ENCODE measurements at regions not wholly inside any gene's neighbourhood (a gene's known extent, or its start where the extent isn't known, plus 50 kb on each side); places are given as distances from the start of the nearest gene placed in this dataset.

DNA sequence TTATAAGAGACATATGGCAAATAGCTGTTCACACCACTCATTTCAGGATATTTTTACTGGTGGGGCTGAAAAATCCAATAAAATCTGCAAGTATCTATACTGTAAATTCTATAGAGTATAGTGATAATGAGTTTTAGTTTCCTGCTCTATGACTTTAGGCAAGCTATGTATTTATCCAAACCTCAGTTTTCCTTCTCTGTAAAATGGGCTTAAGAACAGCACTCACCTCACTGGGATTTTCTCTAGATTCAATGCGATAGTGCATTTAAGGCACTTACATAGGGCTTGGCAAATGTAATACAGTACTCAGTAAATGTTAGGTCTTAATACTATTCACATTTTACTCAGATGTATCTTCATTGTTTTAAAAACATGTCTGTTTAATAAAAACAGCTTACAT is 168.7 kb downstream of the ATG4C start:
- no peak for ATAC-seq
- H3K27me3 Mint-ChIP-seq (ENCODE audit: low read depth in 2 of 2), result peaks cover 7 to 39% of the 10 kb centered on the region in 2 donors
- H3K4me1 ChIP-seq (ENCODE audit: control insufficient read depth, insufficient read depth, low read length), result no peaks in the 10 kb centered on the region
- intact Hi-C loops (cut with micrococcal nuclease), result no loop called here
- no peaks in the 10 kb centered on the region for H3K36me3 Mint-ChIP-seq
- no peak overlapping the region for H3K27ac Mint-ChIP-seq
- H3K36me3 ChIP-seq (ENCODE audit: control insufficient read depth, insufficient read depth, low read length), result no peaks in the 10 kb centered on the region
- no peaks in the 10 kb centered on the region for H3K9me3 ChIP-seq (ENCODE audit: control insufficient read depth, insufficient read depth, low read length)
- no peak overlapping the region for H3K4me3 ChIP-seq (ENCODE audit: low read length)
- H3K4me3 Mint-ChIP-seq, result no peak overlapping the region
- DNase-seq, result no peak
- no CpG with 5 or more reads among the region's 1 CpG for WGBS (ENCODE audit: insufficient coverage)
- no peaks in the 10 kb centered on the region for H3K4me1 Mint-ChIP-seq
- no peaks in the 10 kb centered on the region for H3K9me3 Mint-ChIP-seq
- H3K27ac ChIP-seq (ENCODE audit: low read length), result no peak overlapping the region
- TF ChIP-seq, protein P1, sequence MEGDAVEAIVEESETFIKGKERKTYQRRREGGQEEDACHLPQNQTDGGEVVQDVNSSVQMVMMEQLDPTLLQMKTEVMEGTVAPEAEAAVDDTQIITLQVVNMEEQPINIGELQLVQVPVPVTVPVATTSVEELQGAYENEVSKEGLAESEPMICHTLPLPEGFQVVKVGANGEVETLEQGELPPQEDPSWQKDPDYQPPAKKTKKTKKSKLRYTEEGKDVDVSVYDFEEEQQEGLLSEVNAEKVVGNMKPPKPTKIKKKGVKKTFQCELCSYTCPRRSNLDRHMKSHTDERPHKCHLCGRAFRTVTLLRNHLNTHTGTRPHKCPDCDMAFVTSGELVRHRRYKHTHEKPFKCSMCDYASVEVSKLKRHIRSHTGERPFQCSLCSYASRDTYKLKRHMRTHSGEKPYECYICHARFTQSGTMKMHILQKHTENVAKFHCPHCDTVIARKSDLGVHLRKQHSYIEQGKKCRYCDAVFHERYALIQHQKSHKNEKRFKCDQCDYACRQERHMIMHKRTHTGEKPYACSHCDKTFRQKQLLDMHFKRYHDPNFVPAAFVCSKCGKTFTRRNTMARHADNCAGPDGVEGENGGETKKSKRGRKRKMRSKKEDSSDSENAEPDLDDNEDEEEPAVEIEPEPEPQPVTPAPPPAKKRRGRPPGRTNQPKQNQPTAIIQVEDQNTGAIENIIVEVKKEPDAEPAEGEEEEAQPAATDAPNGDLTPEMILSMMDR (IDR thresholded peaks at IDR 0.05), result no peak
- no peaks in the 10 kb centered on the region for H3K27me3 ChIP-seq (ENCODE audit: control insufficient read depth, insufficient read depth, low read length)

DNA sequence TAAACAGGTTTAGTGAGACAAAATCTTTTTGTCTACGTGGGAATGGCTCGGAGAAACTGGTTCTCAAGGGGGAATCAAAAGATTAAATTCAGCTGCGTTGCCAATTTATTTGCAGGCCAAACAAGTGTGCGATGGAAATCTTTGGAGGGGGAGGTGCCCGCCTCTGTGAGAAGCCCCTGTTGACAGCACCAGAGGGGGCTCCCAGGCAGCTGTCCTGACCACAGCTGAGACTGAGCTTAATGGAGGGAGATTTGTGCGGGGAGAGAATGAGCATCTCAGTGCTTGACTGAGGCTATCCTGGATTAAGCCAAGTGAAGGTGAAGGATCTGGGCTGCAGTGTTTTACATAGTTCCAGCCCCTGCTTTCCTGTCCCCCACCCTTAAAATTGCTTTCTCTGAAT is 169.7 kb downstream of the ATG4C start:
- no peak overlapping the region for H3K27ac ChIP-seq (ENCODE audit: low read length)
- no peaks in the 10 kb centered on the region for H3K9me3 Mint-ChIP-seq
- no peaks in the 10 kb centered on the region for H3K9me3 ChIP-seq (ENCODE audit: control insufficient read depth, insufficient read depth, low read length)
- H3K4me3 Mint-ChIP-seq, result no peak overlapping the region
- no peaks in the 10 kb centered on the region for H3K27me3 ChIP-seq (ENCODE audit: control insufficient read depth, insufficient read depth, low read length)
- TF ChIP-seq, protein P1 (IDR thresholded peaks at IDR 0.05), result no peak
- DNase-seq (no peak), ATAC-seq (no peak)
- no peak overlapping the region for H3K4me3 ChIP-seq (ENCODE audit: low read length)
- no peaks in the 10 kb centered on the region for H3K4me1 Mint-ChIP-seq
- no peaks in the 10 kb centered on the region for H3K36me3 ChIP-seq (ENCODE audit: control insufficient read depth, insufficient read depth, low read length)
- intact Hi-C loops (cut with micrococcal nuclease), result no loop called here
- no peak overlapping the region for H3K27ac Mint-ChIP-seq
- no peaks in the 10 kb centered on the region for H3K4me1 ChIP-seq (ENCODE audit: control insufficient read depth, insufficient read depth, low read length)
- H3K27me3 Mint-ChIP-seq (ENCODE audit: low read depth in 2 of 2), result peaks cover 10 to 39% of the 10 kb centered on the region in 2 donors
- H3K36me3 Mint-ChIP-seq, result no peaks in the 10 kb centered on the region
- 75% methylated on average over 6 of the region's 6 CpGs for WGBS (ENCODE audit: insufficient coverage)

DNA sequence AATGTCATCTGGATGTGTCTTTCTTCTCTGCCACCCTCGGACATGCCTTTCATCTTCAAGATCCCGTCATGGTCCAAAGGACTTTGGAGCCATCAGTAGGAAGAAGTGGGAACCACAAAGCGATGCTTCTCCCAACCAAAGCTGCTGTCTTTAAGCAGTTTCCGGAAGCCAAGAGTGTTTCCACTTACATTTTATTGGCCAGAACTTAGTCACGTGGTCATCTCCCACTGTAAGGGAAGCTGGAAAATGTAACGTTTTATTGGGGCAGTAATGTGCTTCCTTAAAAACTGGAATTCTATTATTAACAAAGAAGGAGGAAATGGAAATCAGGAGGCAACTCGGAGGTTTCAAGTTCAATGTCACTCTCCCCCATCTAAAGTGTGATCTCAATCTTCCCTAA is 170.8 kb downstream of the ATG4C start:
- Histone ChIP-seq H3K4me1 (ENCODE audit: control insufficient read depth, insufficient read depth, low read length) (no peaks in the 10 kb centered on the region), H3K9me3 (ENCODE audit: control insufficient read depth, insufficient read depth, low read length) (no peaks in the 10 kb centered on the region), H3K4me3 (ENCODE audit: low read length) (no peak overlapping the region), H3K27me3 (ENCODE audit: control insufficient read depth, insufficient read depth, low read length) (no peaks in the 10 kb centered on the region), H3K36me3 (ENCODE audit: control insufficient read depth, insufficient read depth, low read length) (no peaks in the 10 kb centered on the region), H3K27ac (ENCODE audit: low read length) (no peak overlapping the region)
- WGBS (ENCODE audit: insufficient coverage), result 71% methylated on average over 6 of the region's 7 CpGs
- Mint-ChIP-seq H3K36me3 (no peaks in the 10 kb centered on the region), H3K27me3 (ENCODE audit: low read depth in 2 of 2) (peaks cover 14 to 41% of the 10 kb centered on the region in 2 donors), H3K4me3 (no peak overlapping the region), H3K27ac (no peak overlapping the region), H3K4me1 (no peaks in the 10 kb centered on the region), H3K9me3 (no peaks in the 10 kb centered on the region)
- no peak for ATAC-seq
- TF ChIP-seq, protein P1 (IDR thresholded peaks at IDR 0.05), result no peak
- intact Hi-C loops (cut with micrococcal nuclease), result no loop called here
- no peak for DNase-seq

DNA sequence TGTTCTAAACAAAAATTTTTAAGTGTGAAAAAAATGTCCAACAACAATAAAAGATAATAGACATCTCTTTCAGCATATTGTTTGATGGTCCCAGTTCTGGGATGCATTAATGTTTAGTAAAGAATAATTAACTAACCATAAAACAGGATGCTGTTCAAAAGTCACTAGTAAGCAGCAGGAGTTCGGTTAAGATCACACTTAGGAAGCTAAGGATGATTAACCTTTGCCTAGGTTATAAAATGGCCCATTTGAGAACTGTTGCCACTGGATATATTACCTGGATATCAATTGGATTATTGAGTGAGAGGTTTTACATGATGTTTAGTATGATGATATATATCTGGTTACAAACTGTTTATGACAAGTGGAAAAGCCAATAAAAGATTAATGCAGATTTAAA is 171.7 kb downstream of the ATG4C start:
- Histone ChIP-seq H3K9me3 (ENCODE audit: control insufficient read depth, insufficient read depth, low read length) (no peaks in the 10 kb centered on the region), H3K4me3 (ENCODE audit: low read length) (no peak overlapping the region), H3K27ac (ENCODE audit: low read length) (no peak overlapping the region), H3K36me3 (ENCODE audit: control insufficient read depth, insufficient read depth, low read length) (no peaks in the 10 kb centered on the region), H3K27me3 (ENCODE audit: control insufficient read depth, insufficient read depth, low read length) (no peaks in the 10 kb centered on the region), H3K4me1 (ENCODE audit: control insufficient read depth, insufficient read depth, low read length) (no peaks in the 10 kb centered on the region)
- DNase-seq (no peak), ATAC-seq (no peak)
- H3K9me3 Mint-ChIP-seq, result no peaks in the 10 kb centered on the region
- H3K4me1 Mint-ChIP-seq, result no peaks in the 10 kb centered on the region
- no peaks in the 10 kb centered on the region for H3K36me3 Mint-ChIP-seq
- H3K27ac Mint-ChIP-seq, result no peak overlapping the region
- TF ChIP-seq, protein P1 (IDR thresholded peaks at IDR 0.05), result no peak
- intact Hi-C loops (cut with micrococcal nuclease), result no loop called here
- peaks cover 14 to 44% of the 10 kb centered on the region in 2 donors for H3K27me3 Mint-ChIP-seq (ENCODE audit: low read depth in 2 of 2)
- WGBS (ENCODE audit: insufficient coverage), result 58% methylated on average over 1 of the region's 1 CpG
- H3K4me3 Mint-ChIP-seq, result no peak overlapping the region

Measured in natural killer cell (primary cell).